ENCODE measurements at regions not wholly inside any gene's neighbourhood (a gene's known extent, or its start where the extent isn't known, plus 50 kb on each side); places are given as distances from the start of the nearest gene placed in this dataset.

GRCh38 chr18:46407486-46408166 lies 249.4 kb downstream of the LOXHD1 start:
- Mint-ChIP-seq H3K27me3 (no peaks in the 10 kb centered on the region), H3K36me3 (ENCODE audit: insufficient read depth) (no peaks in the 10 kb centered on the region), H3K9me3 (ENCODE audit: low read depth) (no peaks in the 10 kb centered on the region), H3K4me3 (ENCODE audit: low read depth) (no peak overlapping the region), H3K27ac (no peak overlapping the region), H3K4me1 (ENCODE audit: low read depth) (peaks cover 7% of the 10 kb centered on the region)
- no peak for TF ChIP-seq CTCF (IDR thresholded peaks at IDR 0.05; ENCODE audit: unreplicated experiment)
- DNase-seq (ENCODE audit: low spot score, unreplicated experiment) = no peak

- H3K9me3 Mint-ChIP-seq (ENCODE audit: low read depth) = no peaks in the 10 kb centered on the region
- H3K27me3 Mint-ChIP-seq = no peaks in the 10 kb centered on the region
- DNase-seq (ENCODE audit: low spot score, unreplicated experiment) = no peak
- peaks cover 9% of the 10 kb centered on the region for H3K4me1 Mint-ChIP-seq (ENCODE audit: low read depth)
- no peak overlapping the region for H3K4me3 Mint-ChIP-seq (ENCODE audit: low read depth)
- TF ChIP-seq CTCF (IDR thresholded peaks at IDR 0.05; ENCODE audit: unreplicated experiment) = peak; percentile 19
- no peak overlapping the region for H3K27ac Mint-ChIP-seq
- H3K36me3 Mint-ChIP-seq (ENCODE audit: insufficient read depth) = no peaks in the 10 kb centered on the region
These were observed 248.6 kb downstream of the LOXHD1 start for GRCh38 chr18:46408334-46408987.

- Mint-ChIP-seq H3K4me3 (ENCODE audit: low read depth) (no peak overlapping the region), H3K36me3 (ENCODE audit: insufficient read depth) (no peaks in the 10 kb centered on the region), H3K9me3 (ENCODE audit: low read depth) (no peaks in the 10 kb centered on the region), H3K4me1 (ENCODE audit: low read depth) (peaks cover 9% of the 10 kb centered on the region), H3K27me3 (no peaks in the 10 kb centered on the region), H3K27ac (no peak overlapping the region)
- TF ChIP-seq CTCF (IDR thresholded peaks at IDR 0.05; ENCODE audit: unreplicated experiment) = no peak
- no peak for DNase-seq (ENCODE audit: low spot score, unreplicated experiment)
These were observed 245.7 kb downstream of the LOXHD1 start for GRCh38 chr18:46411191-46411828.

- Mint-ChIP-seq H3K27ac (no peak overlapping the region), H3K36me3 (ENCODE audit: insufficient read depth) (no peaks in the 10 kb centered on the region), H3K4me1 (ENCODE audit: low read depth) (peaks cover 9% of the 10 kb centered on the region), H3K9me3 (ENCODE audit: low read depth) (no peaks in the 10 kb centered on the region), H3K27me3 (no peaks in the 10 kb centered on the region), H3K4me3 (ENCODE audit: low read depth) (no peak overlapping the region)
- no peak for DNase-seq (ENCODE audit: low spot score, unreplicated experiment)
- no peak for TF ChIP-seq CTCF (IDR thresholded peaks at IDR 0.05; ENCODE audit: unreplicated experiment)
These were observed 244.9 kb downstream of the LOXHD1 start for GRCh38 chr18:46411867-46412690.

- no peak for TF ChIP-seq CTCF (IDR thresholded peaks at IDR 0.05; ENCODE audit: unreplicated experiment)
These were observed 244.1 kb downstream of the LOXHD1 start for GRCh38 chr18:46412916-46413315.

More at GRCh38 chr18:46412916-46413315, 244.1 kb downstream of the LOXHD1 start:
- Mint-ChIP-seq H3K4me1 (ENCODE audit: low read depth) (peaks cover 9% of the 10 kb centered on the region), H3K4me3 (ENCODE audit: low read depth) (no peak overlapping the region), H3K27ac (no peak overlapping the region), H3K9me3 (ENCODE audit: low read depth) (no peaks in the 10 kb centered on the region), H3K36me3 (ENCODE audit: insufficient read depth) (no peaks in the 10 kb centered on the region), H3K27me3 (no peaks in the 10 kb centered on the region)
- no peak for DNase-seq (ENCODE audit: low spot score, unreplicated experiment)

All from progenitor cell of endocrine pancreas (in vitro differentiated cells).